ENCODE measurements at regions not wholly inside any gene's neighbourhood (a gene's known extent, or its start where the extent isn't known, plus 50 kb on each side); places are given as distances from the start of the nearest gene placed in this dataset.

GRCh38 chr11:4197112-4197511, 102.5 kb downstream of the RRM1 start:
- Histone ChIP-seq H3K36me3 (ENCODE audit: control insufficient read depth in 4 of 4, insufficient read depth in 3 of 4, low read depth in 1 of 4, low read length in 3 of 4) (no peaks in the 10 kb centered on the region), H3K27me3 (ENCODE audit: control insufficient read depth in 4 of 4, insufficient read depth in 4 of 4, low read length in 3 of 4) (no peaks in the 10 kb centered on the region), H3K4me1 (ENCODE audit: control insufficient read depth in 4 of 4, insufficient read depth in 4 of 4, low read length in 3 of 4) (peaks cover 0 to 20% (median 1%) of the 10 kb centered on the region in 4 donors), H3K9ac (ENCODE audit: low read depth in 1 of 2, low read length in 2 of 2) (no peak overlapping the region), H3K9me3 (ENCODE audit: control insufficient read depth in 4 of 4, low read length in 3 of 4) (no peaks in the 10 kb centered on the region), H3K27ac (ENCODE audit: low read depth in 1 of 2, low read length in 2 of 2) (no peak overlapping the region), H3K4me3 (ENCODE audit: low read depth in 1 of 3, low read length in 3 of 3) (no peak overlapping the region)
- DNase-seq (ENCODE audit: low spot score), result no peak
- no peak for TF ChIP-seq RAD21 (IDR thresholded peaks at IDR 0.05)
- TF ChIP-seq RXRA (IDR thresholded peaks at IDR 0.05), result no peak
- no peak for TF ChIP-seq JUND (IDR thresholded peaks at IDR 0.05)
- TF ChIP-seq ZBTB33 (IDR thresholded peaks at IDR 0.05), result no peak
- TF ChIP-seq GABPA (IDR thresholded peaks at IDR 0.05 in 1 of 2, conservative IDR thresholded peaks at IDR 0.05 in 1 of 2), result no peak
- TF ChIP-seq, protein P1, sequence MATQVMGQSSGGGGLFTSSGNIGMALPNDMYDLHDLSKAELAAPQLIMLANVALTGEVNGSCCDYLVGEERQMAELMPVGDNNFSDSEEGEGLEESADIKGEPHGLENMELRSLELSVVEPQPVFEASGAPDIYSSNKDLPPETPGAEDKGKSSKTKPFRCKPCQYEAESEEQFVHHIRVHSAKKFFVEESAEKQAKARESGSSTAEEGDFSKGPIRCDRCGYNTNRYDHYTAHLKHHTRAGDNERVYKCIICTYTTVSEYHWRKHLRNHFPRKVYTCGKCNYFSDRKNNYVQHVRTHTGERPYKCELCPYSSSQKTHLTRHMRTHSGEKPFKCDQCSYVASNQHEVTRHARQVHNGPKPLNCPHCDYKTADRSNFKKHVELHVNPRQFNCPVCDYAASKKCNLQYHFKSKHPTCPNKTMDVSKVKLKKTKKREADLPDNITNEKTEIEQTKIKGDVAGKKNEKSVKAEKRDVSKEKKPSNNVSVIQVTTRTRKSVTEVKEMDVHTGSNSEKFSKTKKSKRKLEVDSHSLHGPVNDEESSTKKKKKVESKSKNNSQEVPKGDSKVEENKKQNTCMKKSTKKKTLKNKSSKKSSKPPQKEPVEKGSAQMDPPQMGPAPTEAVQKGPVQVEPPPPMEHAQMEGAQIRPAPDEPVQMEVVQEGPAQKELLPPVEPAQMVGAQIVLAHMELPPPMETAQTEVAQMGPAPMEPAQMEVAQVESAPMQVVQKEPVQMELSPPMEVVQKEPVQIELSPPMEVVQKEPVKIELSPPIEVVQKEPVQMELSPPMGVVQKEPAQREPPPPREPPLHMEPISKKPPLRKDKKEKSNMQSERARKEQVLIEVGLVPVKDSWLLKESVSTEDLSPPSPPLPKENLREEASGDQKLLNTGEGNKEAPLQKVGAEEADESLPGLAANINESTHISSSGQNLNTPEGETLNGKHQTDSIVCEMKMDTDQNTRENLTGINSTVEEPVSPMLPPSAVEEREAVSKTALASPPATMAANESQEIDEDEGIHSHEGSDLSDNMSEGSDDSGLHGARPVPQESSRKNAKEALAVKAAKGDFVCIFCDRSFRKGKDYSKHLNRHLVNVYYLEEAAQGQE (IDR thresholded peaks at IDR 0.05), result no peak
- no peak for TF ChIP-seq MAX (IDR thresholded peaks at IDR 0.05)
- no peak for TF ChIP-seq HNF4A (conservative IDR thresholded peaks at IDR 0.05)
- TF ChIP-seq TAF1 (conservative IDR thresholded peaks at IDR 0.05), result no peak
- no peak for TF ChIP-seq HNF4G (IDR thresholded peaks at IDR 0.05)
- no peak for TF ChIP-seq SP1 (IDR thresholded peaks at IDR 0.05)
- no peak for TF ChIP-seq CTCF (IDR thresholded peaks at IDR 0.05; ENCODE audit: low read depth, low read length, missing input control)
- no peak for TF ChIP-seq EGR1 (IDR thresholded peaks at IDR 0.05; ENCODE audit: low read depth in 2 of 2)
- TF ChIP-seq FOXA2 (IDR thresholded peaks at IDR 0.05), result no peak
- TF ChIP-seq YY1 (IDR thresholded peaks at IDR 0.05), result no peak
- TF ChIP-seq NR2F2 (IDR thresholded peaks at IDR 0.05), result no peak
- 87% methylated on average over 2 of the region's 2 CpGs for WGBS

- Histone ChIP-seq H3K36me3 (ENCODE audit: control insufficient read depth in 4 of 4, insufficient read depth in 3 of 4, low read depth in 1 of 4, low read length in 3 of 4) (no peaks in the 10 kb centered on the region), H3K9me3 (ENCODE audit: control insufficient read depth in 4 of 4, low read length in 3 of 4) (no peaks in the 10 kb centered on the region), H3K4me1 (ENCODE audit: control insufficient read depth in 4 of 4, insufficient read depth in 4 of 4, low read length in 3 of 4) (peaks cover under 1 to 14% (median 5%) of the 10 kb centered on the region in 4 donors), H3K27me3 (ENCODE audit: control insufficient read depth in 4 of 4, insufficient read depth in 4 of 4, low read length in 3 of 4) (no peaks in the 10 kb centered on the region), H3K27ac (ENCODE audit: low read depth in 1 of 2, low read length in 2 of 2) (peak overlapping the region; percentile 46 to 66), H3K9ac (ENCODE audit: low read depth in 1 of 2, low read length in 2 of 2) (peak overlapping the region in 1 of 2 donors; percentile 47), H3K4me3 (ENCODE audit: low read depth in 1 of 3, low read length in 3 of 3) (no peak overlapping the region)
- 25% methylated on average over 2 of the region's 2 CpGs for WGBS
- DNase-seq (ENCODE audit: low spot score), result no peak
- TF ChIP-seq MAX (IDR thresholded peaks at IDR 0.05), result peak; percentile 49
- peak; percentile 57 for TF ChIP-seq FOXA1 (IDR thresholded peaks at IDR 0.05)
- peak in 1 of 2 donors; percentile 77 for TF ChIP-seq RXRA (IDR thresholded peaks at IDR 0.05)
- peak in 1 of 2 donors; percentile 18 for TF ChIP-seq EGR1 (IDR thresholded peaks at IDR 0.05; ENCODE audit: low read depth in 2 of 2)
- peak; percentile 51 for TF ChIP-seq ZBTB33 (IDR thresholded peaks at IDR 0.05)
- no peak for TF ChIP-seq NR2F2 (IDR thresholded peaks at IDR 0.05)
- TF ChIP-seq SP1 (IDR thresholded peaks at IDR 0.05), result no peak
- no peak for TF ChIP-seq TAF1 (conservative IDR thresholded peaks at IDR 0.05)
- TF ChIP-seq ATF3 (IDR thresholded peaks at IDR 0.05), result no peak
- no peak for TF ChIP-seq CTCF (IDR thresholded peaks at IDR 0.05; ENCODE audit: low read depth, low read length, missing input control)
Measured at GRCh38 chr11:4195909-4196308, 101.3 kb downstream of the RRM1 start.
